ENCODE measurements at regions not wholly inside any gene's neighbourhood (a gene's known extent, or its start where the extent isn't known, plus 50 kb on each side); places are given as distances from the start of the nearest gene placed in this dataset.

DNA sequence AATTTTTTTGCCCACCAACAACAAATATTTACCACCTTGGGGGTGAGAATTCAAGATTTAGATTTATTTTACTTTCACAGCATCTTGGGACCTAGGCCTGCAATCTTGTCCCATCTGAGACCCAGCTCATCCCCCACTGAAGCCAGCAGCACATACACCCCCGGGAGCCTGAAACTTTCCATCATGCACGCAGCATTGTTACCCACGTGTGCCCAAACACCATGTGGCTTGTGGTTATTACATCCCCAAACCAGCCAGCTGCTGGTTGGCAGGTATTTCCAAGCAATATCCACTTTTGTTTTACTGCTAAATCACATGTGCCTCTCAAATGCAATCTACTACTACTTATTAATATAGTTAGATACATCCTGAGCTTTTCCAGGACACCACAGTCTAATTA is 149.3 kb upstream of the NT5E start:
- TF ChIP-seq, protein P1, sequence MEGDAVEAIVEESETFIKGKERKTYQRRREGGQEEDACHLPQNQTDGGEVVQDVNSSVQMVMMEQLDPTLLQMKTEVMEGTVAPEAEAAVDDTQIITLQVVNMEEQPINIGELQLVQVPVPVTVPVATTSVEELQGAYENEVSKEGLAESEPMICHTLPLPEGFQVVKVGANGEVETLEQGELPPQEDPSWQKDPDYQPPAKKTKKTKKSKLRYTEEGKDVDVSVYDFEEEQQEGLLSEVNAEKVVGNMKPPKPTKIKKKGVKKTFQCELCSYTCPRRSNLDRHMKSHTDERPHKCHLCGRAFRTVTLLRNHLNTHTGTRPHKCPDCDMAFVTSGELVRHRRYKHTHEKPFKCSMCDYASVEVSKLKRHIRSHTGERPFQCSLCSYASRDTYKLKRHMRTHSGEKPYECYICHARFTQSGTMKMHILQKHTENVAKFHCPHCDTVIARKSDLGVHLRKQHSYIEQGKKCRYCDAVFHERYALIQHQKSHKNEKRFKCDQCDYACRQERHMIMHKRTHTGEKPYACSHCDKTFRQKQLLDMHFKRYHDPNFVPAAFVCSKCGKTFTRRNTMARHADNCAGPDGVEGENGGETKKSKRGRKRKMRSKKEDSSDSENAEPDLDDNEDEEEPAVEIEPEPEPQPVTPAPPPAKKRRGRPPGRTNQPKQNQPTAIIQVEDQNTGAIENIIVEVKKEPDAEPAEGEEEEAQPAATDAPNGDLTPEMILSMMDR (conservative IDR thresholded peaks at IDR 0.05 in 1 of 2, IDR thresholded peaks at IDR 0.05 in 1 of 2; ENCODE audit: extremely low read depth in 1 of 2, insufficient read depth in 1 of 2, low read depth in 1 of 2, low read length in 2 of 2): no peak
- no peak for TF ChIP-seq EZH2 (IDR thresholded peaks at IDR 0.05; ENCODE audit: borderline replicate concordance, low read length)
